Neural crest cell (in vitro differentiated cells): ENCODE measurements at regions not wholly inside any gene's neighbourhood (a gene's known extent, or its start where the extent isn't known, plus 50 kb on each side); places are given as distances from the start of the nearest gene placed in this dataset.

ENCODE experiments used
- DNase-seq: peaks from one replicate; pipeline ENCODE4 v3.0.0; 2021; ENCODE audit warnings: low read depth, mixed read lengths, low spot score
- H3K27ac Mint-ChIP-seq: one replicate; pipeline ENCODE4 v1.8.0; 2021; ENCODE audit warnings: mild to moderate bottlenecking, mixed read lengths; ENCODE audit not compliant: unreplicated experiment
- H3K27me3 Mint-ChIP-seq: 2 replicates; pipeline ENCODE4 v1.8.0; 2021; ENCODE audit warnings: low read depth, mild to moderate bottlenecking, mixed read lengths
- H3K36me3 Mint-ChIP-seq: 2 replicates; pipeline ENCODE4 v1.8.0; 2021; ENCODE audit warnings: low read depth, mild to moderate bottlenecking, mixed read lengths
- H3K4me1 Mint-ChIP-seq: 2 replicates; pipeline ENCODE4 v1.8.0; 2021; ENCODE audit warnings: mixed read lengths
- H3K4me3 Mint-ChIP-seq: one replicate; pipeline ENCODE4 v1.8.0; 2021; ENCODE audit warnings: mild to moderate bottlenecking, mixed read lengths
- H3K9me3 Mint-ChIP-seq: 2 replicates; pipeline ENCODE4 v1.8.0; 2021; ENCODE audit warnings: mixed read lengths
- CTCF ChIP-seq: fragments of 200-600 bp; sonication (generic); conservative IDR thresholded peaks from 2 replicates; pipeline ENCODE4 v1.5.0; 2021; ENCODE audit warnings: antibody characterized with exemption, mild to moderate bottlenecking

GRCh38 chr4:64614276-64614675 lies 205.0 kb upstream of the TECRL start:
- Mint-ChIP-seq H3K27ac (no peak overlapping the region), H3K9me3 (no peaks in the 10 kb centered on the region)
- TF ChIP-seq CTCF: no peak

GRCh38 chr4:64613046-64613445 lies 203.8 kb upstream of the TECRL start:
- Mint-ChIP-seq H3K4me3 (no peak overlapping the region), H3K4me1 (no peaks in the 10 kb centered on the region), H3K36me3 (no peaks in the 10 kb centered on the region), H3K9me3 (no peaks in the 10 kb centered on the region), H3K27ac (no peak overlapping the region), H3K27me3 (no peaks in the 10 kb centered on the region)
- no peak for TF ChIP-seq CTCF
- DNase-seq: no peak

More at GRCh38 chr4:64614276-64614675, 205.0 kb upstream of the TECRL start:
- H3K36me3 Mint-ChIP-seq: no peaks in the 10 kb centered on the region
- H3K4me1 Mint-ChIP-seq: no peaks in the 10 kb centered on the region
- H3K4me3 Mint-ChIP-seq: no peak overlapping the region
- no peak for DNase-seq
- no peaks in the 10 kb centered on the region for H3K27me3 Mint-ChIP-seq

GRCh38 chr4:64598066-64598465 lies 188.8 kb upstream of the TECRL start:
- Mint-ChIP-seq H3K27ac (no peak overlapping the region), H3K27me3 (no peaks in the 10 kb centered on the region), H3K9me3 (no peaks in the 10 kb centered on the region), H3K36me3 (no peaks in the 10 kb centered on the region), H3K4me1 (no peaks in the 10 kb centered on the region), H3K4me3 (no peak overlapping the region)
- TF ChIP-seq CTCF: no peak
- DNase-seq: no peak

- H3K36me3 Mint-ChIP-seq: no peaks in the 10 kb centered on the region
- H3K27ac Mint-ChIP-seq: no peak overlapping the region
- no peak for TF ChIP-seq CTCF
- no peak overlapping the region for H3K4me3 Mint-ChIP-seq
- no peaks in the 10 kb centered on the region for H3K27me3 Mint-ChIP-seq
- H3K4me1 Mint-ChIP-seq: no peaks in the 10 kb centered on the region
- DNase-seq: no peak
- H3K9me3 Mint-ChIP-seq: no peaks in the 10 kb centered on the region
Observed at GRCh38 chr4:64594723-64595122, 185.5 kb upstream of the TECRL start.

- Mint-ChIP-seq H3K36me3 (no peaks in the 10 kb centered on the region), H3K4me3 (no peak overlapping the region), H3K4me1 (no peaks in the 10 kb centered on the region), H3K9me3 (no peaks in the 10 kb centered on the region), H3K27me3 (no peaks in the 10 kb centered on the region), H3K27ac (no peak overlapping the region)
- TF ChIP-seq CTCF: no peak
- no peak for DNase-seq
Observed at GRCh38 chr4:64588507-64588906, 179.3 kb upstream of the TECRL start.

- H3K9me3 Mint-ChIP-seq: no peaks in the 10 kb centered on the region
- DNase-seq: no peak
- no peak overlapping the region for H3K27ac Mint-ChIP-seq
Observed at GRCh38 chr4:64584981-64585557, 175.8 kb upstream of the TECRL start.

More at GRCh38 chr4:64584981-64585557, 175.8 kb upstream of the TECRL start:
- H3K4me3 Mint-ChIP-seq: no peak overlapping the region
- H3K4me1 Mint-ChIP-seq: peaks cover 10% of the 10 kb centered on the region
- H3K36me3 Mint-ChIP-seq: no peaks in the 10 kb centered on the region
- TF ChIP-seq CTCF: peak; percentile 85
- H3K27me3 Mint-ChIP-seq: no peaks in the 10 kb centered on the region
